ENCODE measurements at regions not wholly inside any gene's neighbourhood (a gene's known extent, or its start where the extent isn't known, plus 50 kb on each side); places are given as distances from the start of the nearest gene placed in this dataset.

DNA sequence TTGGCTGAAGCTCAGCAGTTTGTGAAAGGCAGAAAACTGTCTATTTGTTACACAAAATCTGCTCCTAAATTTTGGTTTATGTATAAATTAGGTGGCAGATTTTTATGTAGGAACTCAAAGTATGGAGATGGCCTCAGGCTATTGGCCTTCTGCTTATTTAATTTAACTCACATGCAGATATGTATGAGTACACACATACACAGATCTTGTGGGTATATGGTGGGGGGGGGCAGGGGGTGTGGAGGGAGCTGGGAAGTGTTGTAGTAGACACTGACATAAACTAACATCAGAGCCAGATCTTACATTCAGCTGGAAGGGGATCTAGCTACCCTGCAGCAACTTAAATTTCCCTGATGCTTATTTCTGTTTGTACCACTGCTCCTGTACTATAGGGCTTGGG lies 170.8 kb downstream of the EPM2A start:
- H3K79me1 ChIP-seq (ENCODE audit: insufficient read depth, low read depth, low read length, poor library complexity, severe bottlenecking), result no peaks in the 10 kb centered on the region
- no peak overlapping the region for H2AK5ac ChIP-seq (ENCODE audit: insufficient read length, low read length)
- no peak overlapping the region for H3K9ac ChIP-seq (ENCODE audit: extremely low read depth, insufficient read length, low read length)
- no peaks in the 10 kb centered on the region for H3K9me3 ChIP-seq (ENCODE audit: control insufficient read depth, low read depth, low read length)
- no peak overlapping the region for H2BK20ac ChIP-seq (ENCODE audit: low read depth, low read length, poor library complexity, severe bottlenecking)
- peaks cover 5 to 10% of the 10 kb centered on the region in 2 experiments; a peak in 3 of 4 replicates for H3K4me1 Mint-ChIP-seq
- no peak overlapping the region for H3K4ac ChIP-seq (ENCODE audit: low read depth, low read length)
- H3K79me2 ChIP-seq (ENCODE audit: insufficient read depth, low read length), result no peaks in the 10 kb centered on the region
- no peak overlapping the region for H2BK5ac ChIP-seq (ENCODE audit: insufficient read length, low read length)
- H3K27me3 Mint-ChIP-seq (ENCODE audit: low read depth), result no peaks in the 10 kb centered on the region
- no peaks in the 10 kb centered on the region for H3K23me2 ChIP-seq (ENCODE audit: insufficient read length, low read depth, low read length, poor library complexity, severe bottlenecking)
- no peak overlapping the region for H3K18ac ChIP-seq (ENCODE audit: insufficient read length, low read depth, low read length)
- H2BK15ac ChIP-seq (ENCODE audit: low read depth, low read length), result no peak overlapping the region
- no peaks in the 10 kb centered on the region for H3K4me1 ChIP-seq (ENCODE audit: insufficient read depth, low read length)
- no peak overlapping the region for H3K56ac ChIP-seq (ENCODE audit: insufficient read length, low read depth, low read length)
- H3K27ac Mint-ChIP-seq, result no peak overlapping the region
- DNase-seq, result no peak
- no peak overlapping the region for H2AFZ ChIP-seq (ENCODE audit: low read length)
- H4K91ac ChIP-seq (ENCODE audit: insufficient read length, low read depth, low read length), result no peak overlapping the region
- no peak overlapping the region for H2BK120ac ChIP-seq (ENCODE audit: low read depth, low read length, poor library complexity, severe bottlenecking)
- no peak overlapping the region for H4K8ac ChIP-seq (replicated peaks; ENCODE audit: insufficient read length, low read depth, low read length)
- H3T11ph ChIP-seq (ENCODE audit: low read length), result no peak overlapping the region
- H3K23ac ChIP-seq (ENCODE audit: insufficient read length, low read depth, low read length), result no peak overlapping the region
- H3K9me3 Mint-ChIP-seq, result no peaks in the 10 kb centered on the region
- H3K4me2 ChIP-seq (ENCODE audit: insufficient read depth, insufficient read length, low read length), result no peak overlapping the region
- H3K14ac ChIP-seq (ENCODE audit: insufficient read depth, low read length), result no peak overlapping the region
- no peaks in the 10 kb centered on the region for H3K36me3 Mint-ChIP-seq (ENCODE audit: insufficient read depth in 1 of 3, low read depth in 3 of 3)
- no peak overlapping the region for H3K27ac ChIP-seq (ENCODE audit: insufficient read length, low read depth, low read length)
- no peaks in the 10 kb centered on the region for H4K20me1 ChIP-seq (ENCODE audit: control insufficient read depth, insufficient read depth, insufficient read length)
- no peak for TF ChIP-seq CTCF (conservative IDR thresholded peaks at IDR 0.05)
- no peak overlapping the region for H3K4me3 Mint-ChIP-seq
- no peaks in the 10 kb centered on the region for H3K27me3 ChIP-seq (ENCODE audit: insufficient read depth, low read length)
- no peak overlapping the region for H2BK12ac ChIP-seq (ENCODE audit: insufficient read length, low read depth, low read length)
- no peak overlapping the region for H4K5ac ChIP-seq (ENCODE audit: insufficient read length, low read depth, low read length)

All from H9 (cell line).